ENCODE measurements at regions not wholly inside any gene's neighbourhood (a gene's known extent, or its start where the extent isn't known, plus 50 kb on each side); places are given as distances from the start of the nearest gene placed in this dataset.

GRCh38 chr5:43855452-43855851, 252.5 kb downstream of the NNT start:
- Mint-ChIP-seq H3K4me1 (no peaks in the 10 kb centered on the region), H3K9me3 (peaks cover 0 to 4% (median 0%) of the 10 kb centered on the region in 8 donors), H3K36me3 (no peaks in the 10 kb centered on the region), H3K27ac (no peak overlapping the region), H3K27me3 (peaks cover 0 to 1% of the 10 kb centered on the region in 2 donors), H3K4me3 (no peak overlapping the region)
- Histone ChIP-seq H3K36me3 (ENCODE audit: insufficient read depth, low read length) (no peaks in the 10 kb centered on the region), H3K27ac (ENCODE audit: low read depth, low read length) (no peak overlapping the region), H3K4me3 (ENCODE audit: low read length in 2 of 2) (no peak overlapping the region), H3K4me1 (ENCODE audit: insufficient read depth, low read length) (no peaks in the 10 kb centered on the region), H3K9me3 (ENCODE audit: control insufficient read depth in 1 of 2, low read length in 2 of 2) (no peaks in the 10 kb centered on the region), H3K27me3 (ENCODE audit: insufficient read depth, low read length) (no peaks in the 10 kb centered on the region)
- POLR2A ChIA-PET (ENCODE audit: partially characterized antibody) = no interaction called here
- intact Hi-C loops (cut with micrococcal nuclease) = no loop called here
- DNase-seq = no peak
- CTCF ChIA-PET (ENCODE audit: partially characterized antibody) = no interaction called here

GRCh38 chr5:43854697-43855292, 251.8 kb downstream of the NNT start:
- Histone ChIP-seq H3K4me3 (ENCODE audit: low read length in 2 of 2) (no peak overlapping the region), H3K9me3 (ENCODE audit: control insufficient read depth in 1 of 2, low read length in 2 of 2) (no peaks in the 10 kb centered on the region), H3K4me1 (ENCODE audit: insufficient read depth, low read length) (no peaks in the 10 kb centered on the region), H3K36me3 (ENCODE audit: insufficient read depth, low read length) (no peaks in the 10 kb centered on the region), H3K27me3 (ENCODE audit: insufficient read depth, low read length) (no peaks in the 10 kb centered on the region), H3K27ac (ENCODE audit: low read depth, low read length) (no peak overlapping the region)
- DNase-seq = no peak
- Mint-ChIP-seq H3K4me3 (no peak overlapping the region), H3K27me3 (peaks cover 0 to under 1% of the 10 kb centered on the region in 2 donors), H3K27ac (no peak overlapping the region), H3K4me1 (no peaks in the 10 kb centered on the region), H3K9me3 (peaks cover 0 to 6% (median 0%) of the 10 kb centered on the region in 8 donors), H3K36me3 (no peaks in the 10 kb centered on the region)
- intact Hi-C loops (cut with micrococcal nuclease) = no loop called here
- POLR2A ChIA-PET (ENCODE audit: partially characterized antibody) = no interaction called here
- CTCF ChIA-PET (ENCODE audit: partially characterized antibody) = no interaction called here

- Histone ChIP-seq H3K36me3 (ENCODE audit: insufficient read depth, low read length) (no peaks in the 10 kb centered on the region), H3K4me1 (ENCODE audit: insufficient read depth, low read length) (no peaks in the 10 kb centered on the region), H3K27ac (ENCODE audit: low read depth, low read length) (no peak overlapping the region), H3K4me3 (ENCODE audit: low read length in 2 of 2) (no peak overlapping the region), H3K27me3 (ENCODE audit: insufficient read depth, low read length) (no peaks in the 10 kb centered on the region), H3K9me3 (ENCODE audit: control insufficient read depth in 1 of 2, low read length in 2 of 2) (no peaks in the 10 kb centered on the region)
- Mint-ChIP-seq H3K36me3 (no peaks in the 10 kb centered on the region), H3K27me3 (no peaks in the 10 kb centered on the region), H3K9me3 (peaks cover 0 to 6% (median 0%) of the 10 kb centered on the region in 8 donors), H3K4me3 (no peak overlapping the region), H3K4me1 (no peaks in the 10 kb centered on the region), H3K27ac (no peak overlapping the region)
- POLR2A ChIA-PET (ENCODE audit: partially characterized antibody) = no interaction called here
- DNase-seq = no peak
- CTCF ChIA-PET (ENCODE audit: partially characterized antibody) = no interaction called here
- intact Hi-C loops (cut with micrococcal nuclease) = no loop called here
Measured at GRCh38 chr5:43852279-43852678, 249.3 kb downstream of the NNT start.

- no peaks in the 10 kb centered on the region for H3K27me3 Mint-ChIP-seq
Measured at GRCh38 chr5:43851741-43852140, 248.8 kb downstream of the NNT start.

GRCh38 chr5:43840424-43841125, 237.6 kb downstream of the NNT start:
- Mint-ChIP-seq H3K4me1 (no peaks in the 10 kb centered on the region), H3K4me3 (no peak overlapping the region), H3K9me3 (peaks cover 0 to 7% (median 4%) of the 10 kb centered on the region in 8 donors), H3K27ac (no peak overlapping the region), H3K27me3 (no peaks in the 10 kb centered on the region), H3K36me3 (no peaks in the 10 kb centered on the region)
- Histone ChIP-seq H3K9me3 (ENCODE audit: control insufficient read depth in 1 of 2, low read length in 2 of 2) (no peaks in the 10 kb centered on the region), H3K4me3 (ENCODE audit: low read length in 2 of 2) (no peak overlapping the region), H3K4me1 (ENCODE audit: insufficient read depth, low read length) (no peaks in the 10 kb centered on the region), H3K27ac (ENCODE audit: low read depth, low read length) (no peak overlapping the region), H3K27me3 (ENCODE audit: insufficient read depth, low read length) (no peaks in the 10 kb centered on the region), H3K36me3 (ENCODE audit: insufficient read depth, low read length) (no peaks in the 10 kb centered on the region)
- POLR2A ChIA-PET (ENCODE audit: partially characterized antibody) = no interaction called here
- DNase-seq = no peak
- CTCF ChIA-PET (ENCODE audit: partially characterized antibody) = no interaction called here
- intact Hi-C loops (cut with micrococcal nuclease) = no loop called here

More at GRCh38 chr5:43851741-43852140, 248.8 kb downstream of the NNT start:
- no peaks in the 10 kb centered on the region for H3K27me3 ChIP-seq (ENCODE audit: insufficient read depth, low read length)
- H3K9me3 ChIP-seq (ENCODE audit: control insufficient read depth in 1 of 2, low read length in 2 of 2) = no peaks in the 10 kb centered on the region
- Mint-ChIP-seq H3K27ac (no peak overlapping the region), H3K4me1 (no peaks in the 10 kb centered on the region), H3K36me3 (no peaks in the 10 kb centered on the region), H3K4me3 (no peak overlapping the region), H3K9me3 (peaks cover 0 to 6% (median 0%) of the 10 kb centered on the region in 8 donors)
- no peaks in the 10 kb centered on the region for H3K36me3 ChIP-seq (ENCODE audit: insufficient read depth, low read length)
- ChIA-PET CTCF (ENCODE audit: partially characterized antibody) (no interaction called here), POLR2A (ENCODE audit: partially characterized antibody) (no interaction called here)
- H3K4me3 ChIP-seq (ENCODE audit: low read length in 2 of 2) = no peak overlapping the region
- no peak for DNase-seq
- no peak overlapping the region for H3K27ac ChIP-seq (ENCODE audit: low read depth, low read length)
- intact Hi-C loops (cut with micrococcal nuclease) = no loop called here
- H3K4me1 ChIP-seq (ENCODE audit: insufficient read depth, low read length) = no peaks in the 10 kb centered on the region

- no peak overlapping the region for H3K27ac ChIP-seq (ENCODE audit: low read depth, low read length)
- no peaks in the 10 kb centered on the region for H3K36me3 ChIP-seq (ENCODE audit: insufficient read depth, low read length)
- H3K9me3 ChIP-seq (ENCODE audit: control insufficient read depth in 1 of 2, low read length in 2 of 2) = no peaks in the 10 kb centered on the region
- ChIA-PET POLR2A (ENCODE audit: partially characterized antibody) (no interaction called here), CTCF (ENCODE audit: partially characterized antibody) (no interaction called here)
- no peaks in the 10 kb centered on the region for H3K27me3 ChIP-seq (ENCODE audit: insufficient read depth, low read length)
- peaks cover 0 to 7% (median 4%) of the 10 kb centered on the region in 8 donors for H3K9me3 Mint-ChIP-seq
- H3K4me3 ChIP-seq (ENCODE audit: low read length in 2 of 2) = no peak overlapping the region
- H3K36me3 Mint-ChIP-seq = no peaks in the 10 kb centered on the region
- no peak for DNase-seq
- H3K4me1 Mint-ChIP-seq = no peaks in the 10 kb centered on the region
- H3K4me3 Mint-ChIP-seq = no peak overlapping the region
- no peak overlapping the region for H3K27ac Mint-ChIP-seq
- H3K27me3 Mint-ChIP-seq = no peaks in the 10 kb centered on the region
- intact Hi-C loops (cut with micrococcal nuclease) = no loop called here
- no peaks in the 10 kb centered on the region for H3K4me1 ChIP-seq (ENCODE audit: insufficient read depth, low read length)
Measured at GRCh38 chr5:43839218-43839617, 236.2 kb downstream of the NNT start.

- Mint-ChIP-seq H3K4me1 (no peaks in the 10 kb centered on the region), H3K9me3 (peaks cover 0 to 7% (median 4%) of the 10 kb centered on the region in 8 donors), H3K27me3 (no peaks in the 10 kb centered on the region), H3K27ac (no peak overlapping the region), H3K36me3 (no peaks in the 10 kb centered on the region), H3K4me3 (no peak overlapping the region)
- no peaks in the 10 kb centered on the region for H3K9me3 ChIP-seq (ENCODE audit: control insufficient read depth in 1 of 2, low read length in 2 of 2)
- H3K27me3 ChIP-seq (ENCODE audit: insufficient read depth, low read length) = no peaks in the 10 kb centered on the region
- H3K36me3 ChIP-seq (ENCODE audit: insufficient read depth, low read length) = no peaks in the 10 kb centered on the region
- ChIA-PET CTCF (ENCODE audit: partially characterized antibody) (no interaction called here), POLR2A (ENCODE audit: partially characterized antibody) (interaction anchor here (0.6 kb wide), 1 partner anchor 1688 kb away, joined by 3 read pairs; no protein-coding TSS in a partner anchor)
- no peak overlapping the region for H3K27ac ChIP-seq (ENCODE audit: low read depth, low read length)
- DNase-seq = no peak
- intact Hi-C loops (cut with micrococcal nuclease) = no loop called here
- no peaks in the 10 kb centered on the region for H3K4me1 ChIP-seq (ENCODE audit: insufficient read depth, low read length)
- no peak overlapping the region for H3K4me3 ChIP-seq (ENCODE audit: low read length in 2 of 2)
Measured at GRCh38 chr5:43837996-43838395, 235.0 kb downstream of the NNT start.

All from CD4-positive, alpha-beta memory T cell (primary cell).